Lung (tissue), 11 donors: ENCODE measurements at regions not wholly inside any gene's neighbourhood (a gene's known extent, or its start where the extent isn't known, plus 50 kb on each side); places are given as distances from the start of the nearest gene placed in this dataset.

Source experiments
- ATAC-seq: fragments of 200-7000 bp; cut with Tn5 transposase; one replicate; pipeline ENCODE4 v1.9.1; 2020; ENCODE audit warnings: moderate number of reproducible peaks; ENCODE audit not compliant: insufficient read depth, low FRiP score
- DNase-seq, 3 donors: peaks; one replicate each; pipeline ENCODE4 v3.0.0-alpha.2; 2013 to 2017
- H3K27ac ChIP-seq, 2 donors: one replicate each; pipeline ENCODE4 v1.5.1; 2013; ENCODE audit warnings: mild to moderate bottlenecking in 2 of 2, moderate library complexity in 2 of 2, control low read depth in 1 of 2, inconsistent platforms in 1 of 2, low read depth in 1 of 2, low read length in 1 of 2
- H3K27me3 ChIP-seq, 3 donors: one replicate each; pipeline ENCODE4 v1.5.1; 2013; ENCODE audit warnings: low read length in 2 of 3; ENCODE audit not compliant: control insufficient read depth in 3 of 3, insufficient read depth in 3 of 3
- H3K36me3 ChIP-seq, 4 donors: one replicate each; pipeline ENCODE4 v1.5.1; 2013; ENCODE audit warnings: low read length in 4 of 4, mild to moderate bottlenecking in 1 of 4, moderate library complexity in 1 of 4; ENCODE audit not compliant: control insufficient read depth in 4 of 4, insufficient read depth in 4 of 4
- H3K4me1 ChIP-seq, 5 donors: one replicate each; pipeline ENCODE4 v1.5.1; 2013; ENCODE audit warnings: low read length in 5 of 5, mild to moderate bottlenecking in 2 of 5, moderate library complexity in 1 of 5; ENCODE audit not compliant: control insufficient read depth in 5 of 5, insufficient read depth in 5 of 5
- H3K4me3 ChIP-seq: one replicate; pipeline ENCODE4 v1.5.1; 2013; ENCODE audit warnings: mild to moderate bottlenecking, control low read depth, moderate library complexity
- H3K9ac ChIP-seq, 2 donors: one replicate each; pipeline ENCODE4 v1.5.1; 2013; ENCODE audit warnings: low read length in 2 of 2, control low read depth in 1 of 2; ENCODE audit not compliant: insufficient read depth in 1 of 2
- H3K9me3 ChIP-seq, 4 donors: one replicate each; pipeline ENCODE4 v1.5.1; 2013; ENCODE audit warnings: low read length in 3 of 4, mild to moderate bottlenecking in 1 of 4, moderate library complexity in 1 of 4; ENCODE audit not compliant: control insufficient read depth in 4 of 4, insufficient read depth in 3 of 4
- WGBS, 2 donors: extraction: QIAGEN DNeasy Blood & Tissue Kit; methylation state at CpG; one replicate each; pipeline ENCODE4 v1.1.7; 2013; 5-methylcytosine and 5-hydroxymethylcytosine counted together
- TF ChIP-seq, protein P1 (sequence below): IDR thresholded peaks from 2 replicates; pipeline ENCODE4 v1.5.1; 2012; ENCODE audit warnings: mild to moderate bottlenecking; ENCODE audit errors: control extremely low read depth, extremely low read depth
- donor health status: control.
- donor health status: control.
- donor health status: Bipolar disorder and iron deficiency.
- donor health status: healthy.
- donor health status: DM: yes; HTN: yes; CAD: no.

DNA sequence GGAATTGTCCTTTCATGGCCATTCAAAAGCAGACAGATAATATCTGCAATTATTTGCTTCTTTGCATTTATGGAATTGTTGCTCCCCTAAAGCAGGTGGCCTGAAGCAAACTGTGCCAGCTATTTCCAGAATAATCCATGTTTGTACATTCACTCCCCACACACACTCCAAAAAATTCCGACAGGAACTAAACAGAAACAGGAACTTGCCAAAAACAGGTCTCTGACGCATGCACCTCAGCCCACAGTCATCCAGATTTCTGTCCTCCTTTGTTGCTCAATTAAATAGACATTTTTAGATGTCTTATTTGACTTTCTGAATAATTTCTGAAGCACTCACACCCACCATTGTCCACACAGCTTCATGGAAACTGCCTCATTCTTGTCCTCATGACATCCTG lies 71.5 kb upstream of the EDNRA start:
- DNase-seq (no peak), ATAC-seq (no peak)
- Histone ChIP-seq H3K27me3 (no peaks in the 10 kb centered on the region), H3K9me3 (peaks cover 0 to 3% (median 0%) of the 10 kb centered on the region in 4 donors), H3K4me3 (no peak overlapping the region), H3K4me1 (peaks cover 0 to 3% (median 0%) of the 10 kb centered on the region in 5 donors), H3K9ac (no peak overlapping the region), H3K36me3 (no peaks in the 10 kb centered on the region), H3K27ac (no peak overlapping the region)
- WGBS, 2 donors: 53 to 64% methylated on average over 2 of the region's 2 CpGs
- TF ChIP-seq, protein P1, sequence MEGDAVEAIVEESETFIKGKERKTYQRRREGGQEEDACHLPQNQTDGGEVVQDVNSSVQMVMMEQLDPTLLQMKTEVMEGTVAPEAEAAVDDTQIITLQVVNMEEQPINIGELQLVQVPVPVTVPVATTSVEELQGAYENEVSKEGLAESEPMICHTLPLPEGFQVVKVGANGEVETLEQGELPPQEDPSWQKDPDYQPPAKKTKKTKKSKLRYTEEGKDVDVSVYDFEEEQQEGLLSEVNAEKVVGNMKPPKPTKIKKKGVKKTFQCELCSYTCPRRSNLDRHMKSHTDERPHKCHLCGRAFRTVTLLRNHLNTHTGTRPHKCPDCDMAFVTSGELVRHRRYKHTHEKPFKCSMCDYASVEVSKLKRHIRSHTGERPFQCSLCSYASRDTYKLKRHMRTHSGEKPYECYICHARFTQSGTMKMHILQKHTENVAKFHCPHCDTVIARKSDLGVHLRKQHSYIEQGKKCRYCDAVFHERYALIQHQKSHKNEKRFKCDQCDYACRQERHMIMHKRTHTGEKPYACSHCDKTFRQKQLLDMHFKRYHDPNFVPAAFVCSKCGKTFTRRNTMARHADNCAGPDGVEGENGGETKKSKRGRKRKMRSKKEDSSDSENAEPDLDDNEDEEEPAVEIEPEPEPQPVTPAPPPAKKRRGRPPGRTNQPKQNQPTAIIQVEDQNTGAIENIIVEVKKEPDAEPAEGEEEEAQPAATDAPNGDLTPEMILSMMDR: no peak

DNA sequence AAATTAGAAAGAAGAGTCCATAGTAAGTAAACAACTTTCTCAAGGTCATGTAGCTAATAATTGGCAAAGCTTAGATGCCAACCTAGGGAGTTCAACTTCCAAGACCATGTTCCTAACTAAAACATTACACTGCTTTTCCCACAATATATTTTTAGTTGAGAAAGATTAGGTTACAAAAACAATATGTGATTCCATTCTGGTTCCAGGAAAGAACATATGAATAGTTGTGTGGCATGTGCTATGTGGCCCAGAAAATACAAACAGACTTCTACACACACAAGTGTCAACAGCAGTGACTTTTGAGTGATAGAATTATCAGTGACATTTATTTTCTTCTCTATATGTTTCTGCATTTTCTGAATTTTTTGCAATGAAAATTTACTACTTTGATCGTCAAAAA lies 62.7 kb upstream of the EDNRA start:
- no peaks in the 10 kb centered on the region for H3K4me1 ChIP-seq
- no peaks in the 10 kb centered on the region for H3K27me3 ChIP-seq
- DNase-seq: no peak
- no peak overlapping the region for H3K9ac ChIP-seq
- ATAC-seq: no peak
- WGBS, 2 donors: 80 to 84% methylated on average over 1 of the region's 1 CpG
- TF ChIP-seq, protein P1: no peak
- no peak overlapping the region for H3K4me3 ChIP-seq
- H3K36me3 ChIP-seq: no peaks in the 10 kb centered on the region
- H3K27ac ChIP-seq: no peak overlapping the region
- peaks cover 0 to 4% (median under 1%) of the 10 kb centered on the region in 4 donors for H3K9me3 ChIP-seq

DNA sequence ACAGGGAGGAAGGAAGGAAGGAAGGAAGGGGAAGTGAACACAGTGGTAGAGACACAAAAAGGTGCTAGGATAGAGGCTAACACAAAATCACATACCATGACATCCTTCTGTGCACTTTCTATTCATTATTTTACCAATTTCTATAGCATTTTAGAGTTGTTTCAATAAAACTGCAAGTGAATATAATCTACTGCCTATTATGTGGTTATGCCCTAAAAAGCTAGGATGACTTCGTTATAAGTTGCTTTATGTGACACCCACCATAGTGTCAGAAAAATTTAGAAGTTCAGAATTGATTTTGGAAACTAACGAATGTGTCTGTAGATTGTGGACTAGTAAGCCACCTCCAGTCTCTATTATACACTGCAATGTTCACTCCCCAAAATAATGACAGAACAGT lies 59.4 kb upstream of the EDNRA start:
- Histone ChIP-seq H3K36me3 (no peaks in the 10 kb centered on the region), H3K27me3 (no peaks in the 10 kb centered on the region), H3K4me3 (no peak overlapping the region), H3K4me1 (no peaks in the 10 kb centered on the region), H3K9ac (no peak overlapping the region), H3K27ac (no peak overlapping the region), H3K9me3 (peaks cover 0 to 2% (median 0%) of the 10 kb centered on the region in 4 donors)
- WGBS, 2 donors: 88 to 95% methylated on average over 2 of the region's 2 CpGs
- no peak for DNase-seq
- TF ChIP-seq, protein P1: no peak
- no peak for ATAC-seq

DNA sequence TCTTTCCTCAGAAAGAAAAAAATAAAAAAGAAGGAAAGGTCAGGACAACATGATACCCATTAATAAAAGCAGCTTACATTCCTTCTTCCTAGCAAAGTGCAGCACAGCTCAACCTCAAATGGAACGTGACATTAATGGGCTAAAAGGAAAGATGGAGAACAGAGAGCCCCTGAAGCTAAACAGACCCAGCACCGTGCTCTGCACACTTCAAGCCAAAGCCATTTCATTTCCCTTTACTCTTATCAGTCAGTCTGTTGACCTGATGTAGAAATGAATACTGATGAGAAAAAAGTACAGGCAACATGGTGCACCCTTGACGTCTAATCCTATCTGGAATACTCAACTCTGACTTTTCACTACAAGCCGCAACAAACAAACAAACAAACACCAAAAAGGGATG lies 57.7 kb upstream of the EDNRA start:
- DNase-seq (no peak), ATAC-seq (no peak)
- Histone ChIP-seq H3K9ac (no peak overlapping the region), H3K27ac (no peak overlapping the region), H3K4me3 (no peak overlapping the region), H3K9me3 (no peaks in the 10 kb centered on the region), H3K36me3 (no peaks in the 10 kb centered on the region), H3K4me1 (no peaks in the 10 kb centered on the region), H3K27me3 (no peaks in the 10 kb centered on the region)
- TF ChIP-seq, protein P1: no peak
- 57 to 94% methylated on average over 4 of the region's 4 CpGs for WGBS, 2 donors
